Activated gamma-delta T cell (primary cell): ENCODE measurements at regions not wholly inside any gene's neighbourhood (a gene's known extent, or its start where the extent isn't known, plus 50 kb on each side); places are given as distances from the start of the nearest gene placed in this dataset.
"Not testable (repeated sequence)": the region's sequence is repeated elsewhere in the genome, so short reads cannot be mapped to it uniquely, and the experiment has no call there.

Experiments used
- DNase-seq: peaks from one replicate; lab custom pipeline; 2025; lab: John Stamatoyannopoulos, UW

DNA sequence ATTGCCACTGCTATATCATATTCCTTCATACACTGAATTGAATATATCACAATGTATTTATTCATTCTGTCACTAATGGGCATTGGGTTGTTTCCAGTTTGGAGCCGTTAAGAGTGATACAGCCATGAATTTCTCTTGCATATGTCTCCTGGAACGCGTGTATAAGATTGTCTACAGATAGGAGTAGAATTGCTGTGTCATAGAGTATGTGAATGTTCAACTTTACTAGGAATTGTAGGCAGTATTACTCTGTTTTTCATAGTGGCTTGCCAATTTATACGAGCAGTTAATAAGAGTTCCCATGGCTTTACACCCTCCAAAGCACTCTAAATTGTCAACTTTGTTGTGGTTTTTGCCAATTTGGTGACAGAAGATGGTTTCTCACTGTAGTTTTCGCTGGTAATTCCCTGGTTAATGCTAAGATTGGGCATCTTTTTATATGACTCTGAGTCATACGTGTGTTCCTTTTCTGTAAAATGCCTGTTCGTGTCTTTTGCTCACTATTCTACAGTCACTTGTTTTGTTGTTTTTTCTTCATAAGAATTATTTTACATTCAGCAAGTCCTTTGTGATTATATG is 136.1 kb upstream of the LIPC start:
- DNase-seq, result no peak

DNA sequence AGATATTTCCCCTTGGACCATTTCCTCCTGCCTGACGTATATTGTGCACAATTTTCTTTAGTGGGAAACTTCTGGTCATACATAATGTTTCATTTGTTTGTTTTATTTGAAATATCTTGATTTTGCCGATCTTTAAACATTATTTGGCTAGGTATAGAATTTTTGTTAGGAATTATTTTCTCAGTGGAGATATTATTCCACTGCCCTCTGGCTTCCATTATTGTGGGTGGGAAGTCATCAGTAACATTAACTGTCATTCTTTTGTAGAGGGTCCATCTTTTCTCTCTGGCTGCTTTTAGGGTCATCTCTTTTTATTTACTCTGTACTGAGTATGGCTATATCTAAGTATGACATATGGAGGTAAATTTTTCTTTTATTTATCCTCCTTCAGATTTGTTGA is 135.5 kb upstream of the LIPC start:
- no peak for DNase-seq

DNA sequence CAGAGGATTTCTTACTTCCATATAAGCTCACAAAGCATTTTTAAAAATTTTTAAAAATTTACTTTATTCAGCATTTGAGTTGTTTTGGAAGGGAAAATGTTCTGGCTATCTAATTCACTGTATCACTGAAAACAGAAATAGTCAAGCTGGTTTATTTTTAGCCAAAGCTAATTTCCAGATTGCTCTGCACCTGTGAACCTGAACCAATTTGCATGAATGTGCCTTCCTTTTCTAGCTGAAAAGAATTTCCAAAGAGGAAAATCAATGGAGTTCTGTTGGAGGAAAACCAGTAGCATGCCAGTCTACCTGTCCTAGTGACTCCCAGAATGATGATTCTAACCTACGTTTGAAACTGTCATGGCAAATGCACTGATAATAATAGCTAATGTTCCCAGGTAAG is 134.2 kb upstream of the LIPC start:
- no peak for DNase-seq

DNA sequence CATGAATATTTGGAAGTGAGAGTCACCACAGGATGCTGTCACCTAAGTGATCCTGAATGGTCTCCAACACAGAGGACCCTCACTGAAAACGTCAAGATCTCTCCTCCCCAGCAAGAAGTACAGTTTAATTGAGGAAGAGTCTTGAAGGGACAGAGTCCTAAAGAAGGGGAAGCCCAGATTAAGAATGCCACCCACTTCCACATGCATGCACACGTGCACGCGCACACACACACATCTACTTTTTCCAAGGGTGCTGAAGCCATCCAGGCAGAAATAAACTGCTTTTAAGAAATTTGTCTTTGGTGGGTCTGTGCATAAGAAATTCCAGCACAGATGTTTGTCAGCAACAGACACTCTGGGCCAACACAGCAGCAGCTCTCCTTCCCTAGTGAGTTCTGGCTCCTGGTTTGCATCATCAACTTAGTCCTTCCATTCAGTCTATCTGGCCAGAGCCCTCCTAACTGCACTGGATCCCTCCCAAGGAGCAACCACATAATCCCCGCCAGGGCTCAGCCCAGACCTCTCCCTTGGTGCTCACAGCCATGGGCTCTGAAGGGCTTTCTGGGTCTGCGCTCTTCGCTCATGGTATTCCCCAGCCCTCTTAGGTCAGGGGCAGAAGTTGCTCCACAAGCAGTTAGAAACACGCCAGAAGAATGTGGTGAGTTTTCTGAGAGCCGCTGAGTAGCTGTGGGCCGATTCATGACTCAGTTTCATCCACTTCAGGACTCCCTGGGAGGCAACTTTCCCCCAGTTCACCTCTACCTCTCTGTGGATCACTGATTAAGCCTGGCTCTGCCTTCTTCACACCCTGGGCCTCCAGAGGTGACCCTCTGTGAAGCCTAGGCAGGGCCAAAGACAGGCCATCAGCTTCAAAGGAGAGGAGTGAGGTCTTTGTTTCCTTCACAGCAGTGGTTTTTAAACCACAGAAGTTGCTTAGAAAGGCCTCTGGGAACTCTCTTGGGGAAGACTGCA is 132.6 kb upstream of the LIPC start:
- no peak for DNase-seq

DNA sequence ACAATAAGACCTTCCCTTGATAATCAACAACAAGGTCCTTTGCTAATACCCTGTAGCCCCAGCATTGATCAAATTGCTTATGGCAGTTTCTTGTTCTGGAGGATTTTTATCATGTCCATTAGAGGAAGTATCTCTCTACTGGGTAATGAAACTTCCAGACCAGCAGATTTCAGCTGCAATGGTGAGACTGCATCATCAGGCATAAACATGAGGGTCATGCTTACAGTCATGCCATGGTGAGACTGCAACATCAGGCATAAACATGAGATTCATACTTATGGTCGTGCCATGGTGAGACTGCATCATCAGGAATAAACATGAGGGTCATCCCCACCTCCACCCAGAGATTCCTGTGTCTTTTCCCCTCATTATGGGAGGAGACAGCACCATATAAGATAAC is 129.0 kb upstream of the LIPC start:
- no peak for DNase-seq

DNA sequence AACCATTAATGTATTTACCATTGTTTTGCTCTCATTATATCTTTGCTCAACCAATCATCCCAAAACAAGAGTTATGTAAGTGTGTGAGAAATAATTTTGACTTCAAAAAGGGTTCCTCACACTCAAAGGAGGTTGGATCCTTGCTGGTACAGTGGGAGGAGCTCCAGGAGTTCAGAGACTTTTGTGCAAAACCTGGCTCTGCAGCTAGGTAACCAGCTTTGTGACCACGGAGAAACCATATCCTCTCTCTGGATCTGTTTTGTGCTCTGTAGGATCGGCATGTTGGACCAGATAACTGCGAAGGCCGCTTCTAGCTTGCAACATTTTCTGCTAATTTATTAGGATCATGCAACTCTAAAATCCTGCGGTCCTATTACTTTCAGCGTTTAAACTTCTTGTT is 128.6 kb upstream of the LIPC start:
- DNase-seq, result no peak

DNA sequence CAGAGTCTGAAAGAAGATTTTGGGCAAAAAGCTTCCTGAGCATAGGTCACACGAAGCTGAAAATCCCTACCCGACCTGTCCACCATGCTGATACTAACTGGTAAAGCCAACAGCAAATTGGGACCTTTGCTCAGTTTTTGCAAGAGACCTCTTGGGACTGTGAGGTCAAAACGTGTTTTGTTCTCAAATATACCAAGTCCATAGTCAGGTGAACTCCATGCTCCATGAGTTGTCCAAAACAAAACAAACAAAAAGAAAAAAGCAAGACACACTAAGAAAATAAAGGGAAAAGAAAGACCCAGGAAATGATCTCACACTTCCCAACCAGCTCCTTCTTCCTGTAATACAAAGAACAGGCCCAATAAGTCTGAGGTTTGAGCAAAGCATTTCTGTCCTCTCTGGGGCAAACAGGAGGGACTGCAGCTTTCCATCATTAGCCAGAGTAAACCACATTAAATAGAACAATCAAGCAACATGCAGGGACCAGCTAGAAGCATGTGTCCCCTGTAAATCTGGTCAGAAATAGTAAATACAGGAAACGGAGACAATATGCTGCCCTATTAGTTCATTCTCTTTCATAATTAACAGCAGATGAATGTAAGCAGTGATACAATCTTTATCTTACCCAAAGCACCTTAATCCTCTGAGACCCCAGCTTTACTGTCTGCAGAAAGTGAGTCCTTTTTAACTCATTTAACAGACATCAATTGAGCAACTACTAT is 125.0 kb upstream of the LIPC start:
- DNase-seq, result no peak

DNA sequence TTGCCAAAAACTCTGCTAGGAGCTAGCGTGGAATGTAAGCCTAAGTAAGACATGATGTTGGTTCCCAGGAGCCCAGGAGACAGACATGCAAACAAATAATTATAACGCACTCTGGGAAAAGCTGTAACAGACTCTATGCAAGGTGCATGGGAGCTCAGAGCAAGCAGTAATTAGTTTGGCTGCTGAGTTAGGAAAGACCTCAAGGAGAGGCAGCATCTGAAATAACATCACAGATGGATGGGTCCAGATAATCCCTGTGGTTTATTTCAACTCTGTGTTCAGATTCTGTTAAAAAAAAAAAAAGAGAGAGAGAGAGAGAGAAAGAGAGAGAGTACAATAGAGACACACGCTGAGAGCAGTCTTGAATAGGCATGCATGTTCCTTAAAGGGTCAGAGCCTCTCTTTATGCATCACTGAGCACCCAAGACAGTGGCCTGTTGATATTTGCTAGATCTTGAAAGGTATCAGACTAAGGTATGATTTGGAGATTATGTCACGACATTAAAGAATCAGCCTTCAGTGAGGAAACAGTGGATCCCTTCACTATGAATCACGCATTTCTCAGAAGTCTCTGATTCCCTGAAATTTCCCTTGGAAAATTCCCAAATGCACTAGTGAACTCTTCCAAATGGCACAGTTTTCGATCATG is 124.4 kb upstream of the LIPC start:
- DNase-seq, result no peak

DNA sequence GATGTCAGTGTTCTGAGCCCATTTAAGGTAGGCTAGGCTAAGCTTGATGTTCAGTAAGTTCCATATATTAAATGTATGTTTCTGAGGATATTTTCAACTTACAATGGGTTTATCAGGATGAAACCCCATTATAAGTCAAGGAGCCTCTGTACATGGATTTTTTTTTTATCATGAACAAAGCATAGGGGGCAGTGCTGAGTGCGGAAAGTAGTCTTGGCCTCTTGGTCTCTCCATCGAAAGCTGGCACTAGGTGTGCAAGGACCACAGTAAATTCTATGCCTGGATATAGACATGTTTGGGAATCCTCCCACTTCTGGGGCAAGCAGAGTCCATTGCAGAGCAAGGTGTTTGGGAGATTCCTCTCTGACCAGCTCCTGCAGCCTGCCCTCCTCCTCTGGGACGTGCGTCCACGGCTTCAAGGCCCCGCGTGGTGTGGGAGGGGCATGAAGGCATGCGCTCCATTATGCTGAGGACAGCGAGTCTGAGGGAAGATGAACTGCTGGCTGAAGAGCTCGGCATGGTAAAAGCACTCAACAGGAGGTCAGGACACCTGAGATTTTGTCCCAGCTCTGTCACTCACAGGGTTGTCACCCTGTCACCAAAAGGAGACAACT is 122.9 kb upstream of the LIPC start:
- DNase-seq, result no peak

DNA sequence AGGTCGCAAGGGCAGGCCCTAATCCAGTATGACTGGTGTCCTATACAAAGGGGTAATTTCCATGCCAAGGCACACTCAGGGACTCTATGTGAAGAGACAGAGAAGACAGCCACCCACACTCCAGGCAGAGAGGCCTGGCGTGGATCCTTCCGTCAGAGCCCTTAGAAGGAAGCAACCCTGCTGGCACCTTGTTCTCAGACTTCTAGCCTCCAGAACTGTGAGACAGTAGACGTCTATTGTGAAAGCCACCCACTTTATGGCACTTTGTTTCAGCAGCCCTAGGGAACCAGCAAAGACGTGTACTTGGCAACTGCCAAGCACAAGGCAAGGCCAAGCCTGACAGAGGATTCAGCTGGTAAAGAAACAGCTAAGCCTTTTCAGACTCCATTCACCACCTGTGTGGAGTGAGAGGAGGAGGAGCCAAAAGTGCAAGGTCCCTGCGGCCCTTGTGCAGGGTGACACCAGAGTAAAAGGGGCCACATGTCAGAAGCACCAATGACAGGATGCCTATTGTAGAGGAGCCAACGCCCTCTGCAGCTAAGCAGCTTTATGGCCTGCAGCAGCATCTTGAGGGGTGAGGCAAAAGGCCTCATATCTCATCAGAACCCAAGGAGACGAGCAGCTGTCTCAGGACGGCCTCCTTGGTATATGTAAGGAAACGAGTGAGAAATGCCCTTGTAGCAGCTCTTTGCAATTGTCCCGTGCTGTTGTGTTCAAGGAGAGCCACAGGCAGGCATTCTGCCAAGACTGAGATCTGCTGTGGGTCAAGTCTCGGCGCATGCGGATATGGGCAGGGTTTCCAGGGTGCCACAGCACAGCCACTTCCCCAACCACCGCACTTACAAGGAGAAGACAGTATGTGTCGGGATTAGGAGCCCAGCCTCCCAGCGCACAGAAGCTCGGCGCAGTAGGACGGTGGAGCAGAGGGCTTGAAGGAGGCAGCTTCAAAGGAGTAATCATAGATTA is 121.5 kb upstream of the LIPC start:
- no peak for DNase-seq

DNA sequence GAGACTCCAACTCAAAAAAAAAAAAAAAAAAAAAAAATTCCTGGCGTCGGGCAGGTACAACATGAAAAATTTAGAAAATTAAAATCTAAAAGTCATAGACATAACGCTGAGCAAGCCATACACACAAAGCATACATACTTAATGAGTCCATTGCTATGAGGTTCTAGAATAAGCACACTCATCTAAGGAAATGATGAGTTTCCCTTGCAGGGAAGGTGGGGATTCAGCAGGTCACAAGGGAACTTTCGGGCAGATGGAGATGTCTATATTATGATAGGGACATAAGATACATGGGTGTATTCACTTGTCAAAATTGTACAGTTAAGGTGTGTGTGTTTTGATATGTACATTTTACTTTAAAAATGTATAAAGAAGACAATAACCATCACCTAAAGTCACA is 120.2 kb upstream of the LIPC start:
- no peak for DNase-seq

DNA sequence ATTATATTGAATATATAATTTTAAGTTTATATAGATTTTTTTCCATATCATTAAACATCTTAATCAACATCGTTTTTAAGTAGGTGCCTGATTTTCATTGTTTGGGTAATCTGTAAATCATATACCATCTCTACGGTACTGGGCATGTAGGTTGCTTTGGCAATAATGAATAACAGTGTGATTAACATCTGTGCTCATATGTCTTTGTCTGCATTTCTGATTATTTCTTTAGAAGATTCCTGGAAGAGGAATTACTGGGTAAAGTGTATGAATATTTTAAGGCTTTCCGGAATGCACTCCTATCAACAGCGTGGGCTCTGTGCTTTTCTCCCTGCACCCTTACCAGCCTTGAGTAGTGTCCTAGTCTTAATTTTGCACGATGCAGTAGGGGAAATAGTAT is 119.8 kb upstream of the LIPC start:
- no peak for DNase-seq

DNA sequence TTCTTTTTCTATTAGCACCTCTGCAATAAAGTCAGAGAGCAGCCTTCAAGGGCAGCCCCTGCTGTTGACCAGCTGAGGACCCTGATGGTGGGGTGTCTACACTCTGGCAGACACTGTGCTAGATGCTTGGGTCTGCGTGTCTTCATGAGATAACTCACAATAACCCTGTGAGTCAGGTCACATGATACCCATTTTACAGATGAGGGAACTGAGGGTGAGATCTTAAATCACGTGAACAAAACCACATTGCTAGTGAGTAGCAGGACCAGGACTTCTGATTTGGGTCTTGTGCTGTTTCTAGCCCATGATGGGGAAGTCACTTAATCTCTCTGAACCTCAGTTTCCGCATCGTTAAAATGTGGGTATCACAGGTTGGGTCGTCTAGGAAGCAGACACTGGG is 118.5 kb upstream of the LIPC start:
- DNase-seq, result no peak

DNA sequence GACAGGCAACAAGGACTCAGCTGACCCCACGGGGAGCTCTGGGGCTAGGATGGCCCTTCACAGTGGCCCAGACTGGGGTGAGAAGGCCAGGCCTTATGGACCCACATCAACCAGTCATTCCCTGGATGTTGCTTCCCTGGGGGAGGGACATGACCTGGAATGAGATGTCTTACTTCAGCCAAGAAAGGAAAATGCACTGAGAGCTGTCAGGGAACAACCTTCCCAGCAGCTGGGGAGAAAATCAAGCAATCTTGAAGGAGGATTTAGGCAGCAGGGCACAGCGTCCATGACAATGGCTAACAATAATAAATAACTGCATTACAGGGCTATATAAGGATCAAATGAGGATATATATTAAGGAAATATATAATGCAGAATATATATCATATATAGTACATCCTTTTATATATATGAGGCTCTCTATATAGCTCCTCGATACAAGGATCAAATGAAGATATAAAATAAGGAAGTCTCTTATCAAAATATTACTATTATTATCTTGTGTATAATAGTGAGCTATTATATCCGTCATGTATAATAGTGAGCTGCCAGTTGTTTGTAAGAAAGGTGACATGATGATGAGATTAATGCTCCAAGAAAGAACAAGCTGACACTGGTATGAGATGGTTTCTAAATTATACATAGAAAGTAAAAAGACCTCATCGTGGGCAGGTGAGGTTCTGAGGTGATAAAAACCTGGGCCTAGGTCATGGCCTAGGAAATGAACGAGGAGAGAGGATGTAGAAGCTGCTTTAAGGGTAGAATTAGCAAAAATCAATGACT is 117.8 kb upstream of the LIPC start:
- no peak for DNase-seq

DNA sequence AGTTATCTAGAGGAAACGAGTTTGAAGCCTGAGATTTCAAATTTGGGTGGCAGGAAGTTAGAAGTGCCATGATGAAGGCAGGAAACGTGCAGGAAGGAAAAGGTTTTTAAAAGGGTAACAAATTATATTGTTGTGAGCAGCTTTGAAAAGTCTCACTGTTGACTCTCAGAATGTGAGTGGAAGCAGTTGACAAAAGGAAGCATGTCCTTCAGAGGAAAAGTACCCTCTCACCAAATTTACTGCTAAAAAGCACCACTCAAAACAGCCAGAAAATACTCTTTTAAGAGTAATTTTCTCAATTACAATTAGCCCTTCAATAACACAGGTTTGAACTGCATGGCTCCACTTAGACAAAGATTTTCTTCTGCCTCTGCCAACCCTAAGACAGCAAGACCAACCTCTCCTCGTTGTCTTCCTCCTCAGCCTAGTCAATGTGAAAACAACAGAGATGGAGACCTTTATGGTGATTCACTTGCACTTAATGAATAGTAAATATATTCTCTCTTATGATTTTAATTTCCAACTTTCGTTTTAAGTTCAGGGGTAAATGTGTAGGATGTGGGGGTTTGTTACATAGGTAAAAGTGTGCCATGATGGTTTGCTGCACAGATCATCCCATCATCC is 117.1 kb upstream of the LIPC start:
- DNase-seq, result no peak

DNA sequence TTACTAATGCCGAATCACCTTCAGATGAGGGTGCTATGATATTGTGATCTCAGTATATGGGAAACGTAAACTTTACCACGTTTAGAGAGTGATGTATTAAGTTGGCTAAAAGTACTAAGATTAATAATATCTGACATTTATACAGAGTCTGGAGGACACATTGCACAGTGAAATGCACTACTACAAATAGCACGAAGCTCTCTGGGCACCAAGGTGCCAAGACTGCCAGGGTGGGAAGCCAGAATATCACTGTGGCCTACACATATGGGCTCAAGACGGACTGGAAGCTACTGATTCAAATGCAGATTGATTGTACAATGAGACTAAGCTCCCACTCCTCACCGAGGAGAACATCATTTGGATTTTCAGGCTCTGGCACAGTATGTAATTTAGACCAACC is 113.3 kb upstream of the LIPC start:
- DNase-seq, result no peak

DNA sequence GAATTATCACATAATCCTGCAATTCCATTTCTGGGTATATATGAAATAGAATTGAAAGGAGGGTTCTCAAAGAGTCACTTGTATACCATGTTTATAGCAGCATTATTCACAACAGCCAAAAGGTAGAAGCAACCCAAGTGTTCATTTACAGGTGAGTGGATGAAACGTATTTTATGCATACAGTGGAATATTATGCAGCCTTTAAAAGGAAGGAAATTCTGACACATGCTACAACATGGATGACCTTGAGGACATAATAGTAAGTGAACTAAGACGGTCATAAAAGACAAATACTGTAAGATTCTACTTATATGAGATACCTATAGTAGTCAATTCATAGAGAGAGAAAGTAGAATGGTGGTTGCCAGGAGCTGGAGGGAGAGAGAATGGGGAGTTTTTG is 110.8 kb upstream of the LIPC start:
- DNase-seq, result no peak

DNA sequence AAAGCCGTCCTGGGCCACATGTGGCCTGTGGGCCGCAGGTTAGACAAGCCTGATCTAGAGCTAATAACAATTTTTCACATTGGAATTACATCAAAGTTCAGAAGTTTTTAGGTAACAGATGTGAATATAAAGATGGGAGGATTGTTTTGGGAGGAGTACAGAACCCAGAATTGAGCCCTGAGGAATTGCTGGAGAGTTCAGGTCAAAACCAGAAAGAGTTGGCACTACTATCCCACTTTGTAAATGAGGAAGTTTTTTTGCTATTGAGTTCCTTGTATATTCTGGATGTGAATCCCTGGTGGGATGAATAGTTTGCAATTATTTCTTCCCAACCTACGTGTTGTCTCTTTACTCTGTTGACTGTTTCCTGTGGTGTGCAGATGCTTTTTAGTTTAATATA is 109.5 kb upstream of the LIPC start:
- no peak for DNase-seq

DNA sequence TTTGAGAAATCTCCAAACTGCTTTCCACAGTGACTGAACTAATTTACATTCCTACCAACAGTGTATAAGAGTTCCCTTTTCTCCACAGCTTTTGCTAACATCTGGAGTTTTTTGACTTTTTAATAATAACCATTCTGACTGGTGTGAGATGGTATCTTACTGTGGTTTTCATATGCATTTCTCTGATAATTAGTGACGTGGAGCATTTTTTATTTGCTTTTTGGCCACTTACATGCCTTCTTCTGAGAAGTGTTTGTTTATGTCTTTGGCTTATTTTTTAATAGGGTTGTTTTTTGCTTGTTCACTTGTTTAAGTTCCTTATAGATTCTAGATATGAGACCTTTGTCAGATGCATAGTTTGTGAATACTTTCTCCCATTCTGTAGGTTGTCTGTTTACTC is 108.5 kb upstream of the LIPC start:
- not testable (repeated sequence) for DNase-seq

DNA sequence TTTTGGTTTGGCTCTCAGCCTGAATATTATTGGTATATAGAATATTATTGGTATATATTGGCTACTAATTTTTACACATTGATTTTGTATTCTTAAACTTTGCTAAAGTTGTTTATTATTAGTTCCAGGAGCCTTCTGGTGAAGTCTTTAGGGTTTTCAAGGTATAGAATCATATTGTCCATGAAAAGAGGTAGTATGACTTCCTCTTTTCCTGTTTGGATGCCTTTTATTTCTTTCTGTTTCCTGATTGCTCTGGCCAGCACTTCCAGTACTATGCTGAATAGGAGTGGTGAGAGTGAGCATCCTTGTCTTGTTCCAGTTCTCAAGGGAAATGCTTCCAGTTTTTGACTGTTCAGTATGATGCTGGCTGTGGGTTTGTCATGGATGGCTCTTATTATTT is 107.3 kb upstream of the LIPC start:
- no peak for DNase-seq
